ENCODE measurements at regions not wholly inside any gene's neighbourhood (a gene's known extent, or its start where the extent isn't known, plus 50 kb on each side); places are given as distances from the start of the nearest gene placed in this dataset.
"Not testable (repeated sequence)": the region's sequence is repeated elsewhere in the genome, so short reads cannot be mapped to it uniquely, and the experiment has no call there.

GRCh38 chr5:25190521-25191000, 545.8 kb upstream of the CDH10 start (continued):
- no peak for TF ChIP-seq PBX3 (IDR thresholded peaks at IDR 0.05)

- POLR2A ChIA-PET, result no interaction called here
Observed at GRCh38 chr5:25181249-25181648, 536.5 kb upstream of the CDH10 start.

GRCh38 chr5:25162616-25163015, 517.8 kb upstream of the CDH10 start:
- H3F3A ChIP-seq (replicated peaks; ENCODE audit: insufficient read depth); H3K27me3 ChIP-seq (ENCODE audit: insufficient read depth); DNase-seq; H4K20me1 ChIP-seq (ENCODE audit: insufficient read depth); H3K36me3 ChIP-seq (replicated peaks in 1 of 2; ENCODE audit: control insufficient read depth in 1 of 2, insufficient read depth in 2 of 2, low read length in 1 of 2); POLR2A ChIA-PET; H3K4me3 ChIP-seq (ENCODE audit: low read depth in 2 of 2, low read length in 1 of 2); H3K27ac ChIP-seq (ENCODE audit: low read depth in 2 of 2, low read length in 1 of 2); H3K4me2 ChIP-seq; H3K9me2 ChIP-seq; H3K79me2 ChIP-seq (ENCODE audit: insufficient read depth); H3K4me1 ChIP-seq (ENCODE audit: control insufficient read depth in 1 of 2, insufficient read depth in 2 of 2, low read depth in 1 of 2, low read length in 1 of 2); CTCF ChIA-PET; H2AFZ ChIP-seq (ENCODE audit: low read depth); H3K9me3 ChIP-seq; H3K9ac ChIP-seq: not testable (repeated sequence)
- WGBS (ENCODE audit: low lambda C conversion rate), result 0% methylated on average over 1 of the region's 1 CpG

More at GRCh38 chr5:25181249-25181648, 536.5 kb upstream of the CDH10 start:
- 13% methylated on average over 5 of the region's 5 CpGs for WGBS (ENCODE audit: low lambda C conversion rate)
- Histone ChIP-seq H3K79me2 (ENCODE audit: insufficient read depth) (no peaks in the 10 kb centered on the region), H3K27ac (ENCODE audit: low read depth in 2 of 2, low read length in 1 of 2) (no peak overlapping the region), H3K4me2 (no peak overlapping the region), H3K36me3 (replicated peaks in 1 of 2; ENCODE audit: control insufficient read depth in 1 of 2, insufficient read depth in 2 of 2, low read length in 1 of 2) (no peaks in the 10 kb centered on the region), H3K27me3 (ENCODE audit: insufficient read depth) (no peaks in the 10 kb centered on the region), H3K4me1 (ENCODE audit: control insufficient read depth in 1 of 2, insufficient read depth in 2 of 2, low read depth in 1 of 2, low read length in 1 of 2) (no peaks in the 10 kb centered on the region), H4K20me1 (ENCODE audit: insufficient read depth) (no peaks in the 10 kb centered on the region), H3K4me3 (ENCODE audit: low read depth in 2 of 2, low read length in 1 of 2) (no peak overlapping the region), H3K9ac (no peak overlapping the region), H3K9me3 (no peaks in the 10 kb centered on the region), H3K9me2 (no peaks in the 10 kb centered on the region), H3F3A (replicated peaks; ENCODE audit: insufficient read depth) (no peaks in the 10 kb centered on the region), H2AFZ (ENCODE audit: low read depth) (no peak overlapping the region)
- DNase-seq, result no peak
- CTCF ChIA-PET, result no interaction called here
- TF ChIP-seq REST (IDR thresholded peaks at IDR 0.05; ENCODE audit: low read depth, low read length) (no peak), MEF2A (IDR thresholded peaks at IDR 0.05; ENCODE audit: borderline replicate concordance, low read depth) (no peak), YY1 (IDR thresholded peaks at IDR 0.05; ENCODE audit: low read depth) (no peak)

- Histone ChIP-seq H2AFZ (ENCODE audit: low read depth) (no peak overlapping the region), H3K9me2 (no peaks in the 10 kb centered on the region), H3K4me3 (ENCODE audit: low read depth in 2 of 2, low read length in 1 of 2) (no peak overlapping the region), H3K36me3 (replicated peaks in 1 of 2; ENCODE audit: control insufficient read depth in 1 of 2, insufficient read depth in 2 of 2, low read length in 1 of 2) (no peaks in the 10 kb centered on the region), H3K27ac (ENCODE audit: low read depth in 2 of 2, low read length in 1 of 2) (no peak overlapping the region), H3K4me1 (ENCODE audit: control insufficient read depth in 1 of 2, insufficient read depth in 2 of 2, low read depth in 1 of 2, low read length in 1 of 2) (no peaks in the 10 kb centered on the region), H3K79me2 (ENCODE audit: insufficient read depth) (no peaks in the 10 kb centered on the region), H3K4me2 (no peak overlapping the region), H3K9ac (no peak overlapping the region), H4K20me1 (ENCODE audit: insufficient read depth) (no peaks in the 10 kb centered on the region), H3K9me3 (no peaks in the 10 kb centered on the region), H3F3A (replicated peaks; ENCODE audit: insufficient read depth) (no peaks in the 10 kb centered on the region), H3K27me3 (ENCODE audit: insufficient read depth) (no peaks in the 10 kb centered on the region)
- TF ChIP-seq FOXM1 (IDR thresholded peaks at IDR 0.05; ENCODE audit: low read depth) (no peak), NFIC (IDR thresholded peaks at IDR 0.05; ENCODE audit: borderline replicate concordance) (no peak), MXI1 (IDR thresholded peaks at IDR 0.05; ENCODE audit: low read depth, low read length) (no peak), SIN3A (IDR thresholded peaks at IDR 0.05; ENCODE audit: borderline replicate concordance, low read depth, low read length) (no peak), GATA2 (CRISPR knock-in tag; IDR thresholded peaks at IDR 0.05) (no peak), GABPA (IDR thresholded peaks at IDR 0.05; ENCODE audit: low read depth) (no peak), FOXJ3 (CRISPR knock-in tag; IDR thresholded peaks at IDR 0.05) (no peak), MEF2A (IDR thresholded peaks at IDR 0.05; ENCODE audit: borderline replicate concordance, low read depth) (no peak), ELF1 (IDR thresholded peaks at IDR 0.05) (no peak)
- ChIA-PET POLR2A (no interaction called here), CTCF (no interaction called here)
- 5% methylated on average over 1 of the region's 1 CpG for WGBS (ENCODE audit: low lambda C conversion rate)
- DNase-seq, result no peak
Observed at GRCh38 chr5:25160891-25161290, 516.1 kb upstream of the CDH10 start.

Measured in SK-N-SH (cell line).